ENCODE measurements at regions not wholly inside any gene's neighbourhood (a gene's known extent, or its start where the extent isn't known, plus 50 kb on each side); places are given as distances from the start of the nearest gene placed in this dataset.
A peak's percentile ranks its signal among the peaks of the same experiment; 100 is the strongest.

- FAIRE-seq (no peak), DNase-seq (ENCODE audit: insufficient read length, low spot score) (no peak)
- TF ChIP-seq CTCF (IDR thresholded peaks at IDR 0.05; ENCODE audit: insufficient read depth, missing control alignments): no peak
Observed at GRCh38 chr14:82694820-82695219, 1161.2 kb upstream of the SEL1L start.

- no peak for FAIRE-seq
- DNase-seq (ENCODE audit: insufficient read length, low spot score): no peak
Observed at GRCh38 chr14:82704218-82704617, 1170.6 kb upstream of the SEL1L start.

DNA sequence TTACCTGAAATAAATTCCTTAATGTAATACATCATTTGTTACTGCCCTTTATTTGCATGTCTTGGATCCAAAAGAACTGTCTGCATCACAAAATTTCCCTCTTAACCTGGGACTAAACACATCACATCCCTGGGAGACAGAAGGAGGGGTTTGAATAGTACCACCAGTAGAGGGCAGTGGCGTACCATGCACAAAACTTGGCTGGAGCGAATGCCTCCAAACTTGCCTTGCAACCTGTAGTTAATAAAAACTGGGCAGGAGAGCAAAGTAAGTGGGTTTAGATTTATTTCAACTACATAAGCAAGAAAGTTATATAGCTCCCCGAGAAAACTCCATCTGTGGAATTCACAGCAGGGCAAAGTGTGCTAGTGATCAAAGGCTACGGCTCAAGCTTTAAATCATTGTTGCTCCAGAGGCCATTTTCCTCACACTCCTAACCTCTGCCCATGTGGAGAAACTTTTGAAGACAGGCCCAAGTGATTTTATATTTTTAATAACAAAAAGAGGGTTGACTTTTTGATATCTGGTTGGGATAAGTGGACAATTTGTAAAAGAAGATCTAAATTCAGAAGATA, 1176.7 kb upstream of the SEL1L start:
- peak; percentile 79 for TF ChIP-seq CTCF (IDR thresholded peaks at IDR 0.05; ENCODE audit: insufficient read depth, missing control alignments)
- DNase-seq (ENCODE audit: insufficient read length, low spot score) (peak; percentile 14), FAIRE-seq (no peak)

More at GRCh38 chr14:82704218-82704617, 1170.6 kb upstream of the SEL1L start:
- no peak for TF ChIP-seq CTCF (IDR thresholded peaks at IDR 0.05; ENCODE audit: insufficient read depth, missing control alignments)

DNA sequence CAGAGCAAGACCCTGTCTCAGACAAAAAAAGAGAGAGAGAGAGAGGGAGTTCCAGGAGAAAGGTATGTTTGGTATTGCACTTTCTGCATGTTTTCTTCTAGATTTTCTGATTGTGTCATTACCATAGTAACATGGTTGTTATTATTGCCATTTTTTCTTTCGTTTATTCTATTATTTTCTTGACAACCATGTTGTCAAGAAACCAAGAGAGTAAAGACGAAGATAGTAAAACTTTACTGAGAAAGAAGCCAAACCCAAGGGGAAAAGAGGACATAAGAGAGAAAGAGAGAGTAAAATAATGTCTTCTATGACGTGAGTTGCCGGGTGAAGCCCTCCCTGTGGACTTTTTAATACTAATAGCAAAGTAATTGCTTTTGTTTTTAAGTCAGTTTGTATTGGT, 1186.0 kb upstream of the SEL1L start:
- FAIRE-seq (no peak), DNase-seq (ENCODE audit: insufficient read length, low spot score) (no peak)

DNA sequence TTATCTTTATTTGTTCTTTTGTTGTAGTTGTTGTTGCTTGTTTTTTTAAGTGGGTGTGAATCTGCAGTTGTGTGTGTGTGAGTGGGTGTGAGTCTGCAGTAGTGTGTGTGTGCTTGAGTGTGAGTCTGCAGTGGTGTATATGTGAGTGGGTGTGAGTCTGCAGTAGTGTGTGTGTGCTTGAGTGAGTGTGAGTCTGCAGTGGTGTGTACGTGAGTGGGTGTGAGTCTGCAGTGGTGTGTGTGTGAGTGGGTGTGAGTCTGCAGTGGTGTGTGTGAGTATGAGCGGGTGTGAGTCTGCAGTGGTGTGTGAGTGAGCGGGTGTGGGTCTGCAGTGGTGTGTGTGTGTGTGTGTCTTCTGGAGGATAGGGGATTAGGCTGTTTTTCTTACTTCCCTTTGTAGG, 1186.8 kb upstream of the SEL1L start:
- FAIRE-seq: no peak
- no peak for DNase-seq (ENCODE audit: insufficient read length, low spot score)
- no peak for TF ChIP-seq CTCF (IDR thresholded peaks at IDR 0.05; ENCODE audit: insufficient read depth, missing control alignments)

More for the DNA sequence above, 1186.0 kb upstream of the SEL1L start:
- TF ChIP-seq CTCF (IDR thresholded peaks at IDR 0.05; ENCODE audit: insufficient read depth, missing control alignments): no peak

- no peak for TF ChIP-seq CTCF (IDR thresholded peaks at IDR 0.05; ENCODE audit: insufficient read depth, missing control alignments)
- DNase-seq (ENCODE audit: insufficient read length, low spot score) (no peak), FAIRE-seq (no peak)
Observed at GRCh38 chr14:82720946-82721345, 1187.3 kb upstream of the SEL1L start.

- FAIRE-seq: no peak
- DNase-seq (ENCODE audit: insufficient read length, low spot score): no peak
- TF ChIP-seq CTCF (IDR thresholded peaks at IDR 0.05; ENCODE audit: insufficient read depth, missing control alignments): no peak
Observed at GRCh38 chr14:82724316-82724715, 1190.7 kb upstream of the SEL1L start.
